H1 (cell line): ENCODE measurements at regions not wholly inside any gene's neighbourhood (a gene's known extent, or its start where the extent isn't known, plus 50 kb on each side); places are given as distances from the start of the nearest gene placed in this dataset.

ENCODE experiments used
- CTCF ChIA-PET: fragments of 300-600 bp; sonication (Branson Sonifier 250); formaldehyde crosslinking; loops from one replicate; lab custom pipeline; 2021; ENCODE audit not compliant: partially characterized antibody; lab: Charles Lee
- POLR2A ChIA-PET: fragments of 300-600 bp; sonication (Branson Sonifier 250); formaldehyde crosslinking; loops from one replicate; lab custom pipeline; 2021; ENCODE audit warnings: inconsistent platforms; ENCODE audit not compliant: partially characterized antibody; lab: Charles Lee
- DNase-seq, 2 experiments: peaks; one replicate each; pipeline versions ENCODE4 v3.0.0 to v3.0.0-alpha.2; 2010 to 2022; ENCODE audit warnings: low spot score in 2 of 2, low read depth in 1 of 2, mixed read lengths in 1 of 2
- FAIRE-seq: peaks from 2 replicates; lab custom pipeline; 2011; peaks lifted over from hg19 to GRCh38; lab: Jason Lieb, UNC
- H2AFZ ChIP-seq: 2 replicates; pipeline ENCODE4 v1.8.1; 2012; ENCODE audit warnings: low read length, inconsistent platforms
- H2AK5ac ChIP-seq: 2 replicates; pipeline ENCODE4 v1.6.1; 2013; ENCODE audit warnings: low read depth, low read length
- H2BK120ac ChIP-seq: replicated peaks from 2 replicates; pipeline ENCODE3; 2013; ENCODE audit warnings: low read depth, low read length, inconsistent platforms
- H2BK12ac ChIP-seq: 2 replicates; pipeline ENCODE4 v1.6.1; 2013; ENCODE audit warnings: low read depth, low read length
- H2BK15ac ChIP-seq: 2 replicates; pipeline ENCODE4 v1.6.1; 2013; ENCODE audit warnings: low read length
- H2BK20ac ChIP-seq: 2 replicates; pipeline ENCODE4 v1.6.1; 2013; ENCODE audit warnings: low read length
- H2BK5ac ChIP-seq: 2 replicates; pipeline ENCODE4 v1.6.1; 2013; ENCODE audit warnings: low read depth, low read length
- H3K14ac ChIP-seq: 2 replicates; pipeline ENCODE4 v1.6.1; 2013; ENCODE audit warnings: inconsistent platforms; ENCODE audit not compliant: insufficient read length
- H3K18ac ChIP-seq: 2 replicates; pipeline ENCODE4 v1.6.1; 2013; ENCODE audit warnings: low read length; ENCODE audit errors: extremely low read depth
- H3K23ac ChIP-seq: 2 replicates; pipeline ENCODE4 v1.6.1; 2013; ENCODE audit warnings: inconsistent platforms; ENCODE audit not compliant: insufficient read length
- H3K23me2 ChIP-seq: 2 replicates; pipeline ENCODE4 v1.6.1; 2013; ENCODE audit warnings: low read depth, low read length
- H3K27ac ChIP-seq: 2 replicates; pipeline ENCODE4 v1.6.1; 2011; ENCODE audit warnings: low read depth, low read length, inconsistent platforms
- H3K27me3 ChIP-seq, 4 experiments: replicated peaks in 1 of 4; 1 replicate in 1 of 4; 2 replicates in 3 of 4; pipeline versions ENCODE4 v1.6.1 to v1.8.1; 2011 to 2013; ENCODE audit warnings: low read length in 3 of 4, mild to moderate bottlenecking in 3 of 4, inconsistent platforms in 2 of 4, mixed read lengths in 2 of 4, moderate library complexity in 1 of 4; ENCODE audit not compliant: control insufficient read depth in 3 of 4, insufficient read depth in 3 of 4; ENCODE audit errors: extremely low read depth in 1 of 4
- H3K36me3 ChIP-seq, 4 experiments: 2 replicates each; pipeline versions ENCODE4 v1.6.1 to v1.8.1; 2011 to 2013; ENCODE audit warnings: mild to moderate bottlenecking in 4 of 4, low read length in 3 of 4, moderate library complexity in 2 of 4, control low read depth in 1 of 4, inconsistent platforms in 1 of 4; ENCODE audit not compliant: insufficient read depth in 4 of 4, control insufficient read depth in 2 of 4
- H3K4ac ChIP-seq: replicated peaks from 2 replicates; pipeline ENCODE3; 2013; ENCODE audit warnings: low read length, low read depth, mixed read lengths, inconsistent platforms; ENCODE audit not compliant: insufficient read length
- H3K4me1 ChIP-seq, 4 experiments: replicated peaks in 1 of 4; 1 replicate in 1 of 4; 2 replicates in 3 of 4; pipeline versions ENCODE4 v1.6.1 to v1.8.1; 2011 to 2013; ENCODE audit warnings: low read length in 3 of 4, inconsistent platforms in 2 of 4, mixed read lengths in 1 of 4; ENCODE audit not compliant: insufficient read depth in 4 of 4, control insufficient read depth in 3 of 4
- H3K4me2 ChIP-seq, 2 experiments: 2 replicates each; pipeline versions ENCODE4 v1.6.1 to v1.8.1; 2011 to 2013; ENCODE audit warnings: low read depth in 2 of 2, low read length in 2 of 2, control low read depth in 1 of 2, inconsistent platforms in 1 of 2, mild to moderate bottlenecking in 1 of 2; ENCODE audit not compliant: insufficient read depth in 1 of 2
- H3K4me3 ChIP-seq, 4 experiments: fragments of 200-600, 300-600 bp in 1 of 4; sonication (generic), shearing (Covaris generic), sonication (Bioruptor Twin) in 1 of 4; 2 replicates each; pipeline versions ENCODE4 v1.5.1 to v1.8.1; 2011 to 2016; ENCODE audit warnings: low read length in 4 of 4, low read depth in 3 of 4, control low read depth in 2 of 4, inconsistent platforms in 2 of 4, mild to moderate bottlenecking in 2 of 4, mixed read lengths in 1 of 4, moderate library complexity in 1 of 4; ENCODE audit not compliant: insufficient read depth in 2 of 4; ENCODE audit errors: extremely low read depth in 1 of 4
- H3K56ac ChIP-seq: replicated peaks from 2 replicates; pipeline ENCODE3; 2013; ENCODE audit warnings: low read depth, mild to moderate bottlenecking, mixed read lengths, low read length, inconsistent platforms; ENCODE audit not compliant: insufficient read length
- H3K79me1 ChIP-seq: 2 replicates; pipeline ENCODE4 v1.6.1; 2013; ENCODE audit warnings: low read depth, low read length, control low read depth
- H3K79me2 ChIP-seq, 2 experiments: 2 replicates each; pipeline versions ENCODE4 v1.6.1 to v1.8.1; 2012 to 2013; ENCODE audit warnings: low read length in 2 of 2, mild to moderate bottlenecking in 2 of 2, inconsistent platforms in 1 of 2; ENCODE audit not compliant: insufficient read depth in 2 of 2, control insufficient read depth in 1 of 2
- H3K9ac ChIP-seq, 4 experiments: replicated peaks in 1 of 4; 1 replicate in 1 of 4; 2 replicates in 3 of 4; pipeline versions ENCODE4 v1.6.1 to v1.8.1; 2011 to 2013; ENCODE audit warnings: low read depth in 3 of 4, low read length in 3 of 4, control low read depth in 2 of 4, mild to moderate bottlenecking in 2 of 4, moderate library complexity in 2 of 4, inconsistent platforms in 1 of 4; ENCODE audit errors: extremely low read depth in 1 of 4
- H3K9me3 ChIP-seq, 2 experiments: 2 replicates each; pipeline versions ENCODE4 v1.6.1 to v1.8.1; 2012 to 2013; ENCODE audit warnings: mild to moderate bottlenecking in 2 of 2, moderate library complexity in 2 of 2, control low read depth in 1 of 2, inconsistent platforms in 1 of 2, low read depth in 1 of 2, low read length in 1 of 2, mixed read lengths in 1 of 2; ENCODE audit not compliant: insufficient read depth in 2 of 2
- H4K20me1 ChIP-seq, 2 experiments: replicated peaks in 1 of 2; 2 replicates each; pipeline versions ENCODE3 to v1.8.1; 2011 to 2013; ENCODE audit warnings: inconsistent platforms in 2 of 2, low read length in 2 of 2, mild to moderate bottlenecking in 1 of 2; ENCODE audit not compliant: insufficient read depth in 2 of 2, control insufficient read depth in 1 of 2
- H4K5ac ChIP-seq: 2 replicates; pipeline ENCODE4 v1.6.1; 2013; ENCODE audit warnings: low read length, low read depth, mixed read lengths, inconsistent platforms; ENCODE audit not compliant: insufficient read length
- H4K8ac ChIP-seq: 2 replicates; pipeline ENCODE4 v1.8.0; 2013; ENCODE audit warnings: mild to moderate bottlenecking, moderate library complexity, low read length, inconsistent platforms; ENCODE audit not compliant: insufficient read depth; ENCODE audit errors: extremely low read depth
- H4K91ac ChIP-seq: replicated peaks from 2 replicates; pipeline ENCODE3; 2013; ENCODE audit warnings: low read length, mixed read lengths, inconsistent platforms; ENCODE audit not compliant: insufficient read length
- ASH2L ChIP-seq: fragments of 200-600, 300-600 bp; sonication (generic); IDR thresholded peaks from one replicate; pipeline ENCODE4 v1.7.1; 2017; ENCODE audit warnings: low read length
- CHD1 ChIP-seq: IDR thresholded peaks from 2 replicates; pipeline ENCODE4 v1.6.1; 2012; ENCODE audit warnings: low read depth, low read length, improper control_type of control experiment
- CTCF ChIP-seq, 3 experiments: IDR thresholded peaks; 1 replicate in 2 of 3; 2 replicates in 1 of 3; pipeline versions ENCODE4 v1.5.1 to v1.6.1; 2011; ENCODE audit warnings: low read length in 3 of 3, mild to moderate bottlenecking in 3 of 3, inconsistent platforms in 2 of 3, low read depth in 1 of 3, moderate library complexity in 1 of 3; ENCODE audit not compliant: insufficient read depth in 1 of 3; ENCODE audit errors: control extremely low read depth in 1 of 3
- EP300 ChIP-seq, 2 experiments: IDR thresholded peaks; 1 replicate in 1 of 2; 2 replicates in 1 of 2; pipeline ENCODE4 v1.6.1; 2011 to 2012; ENCODE audit warnings: low read depth in 2 of 2, low read length in 2 of 2, mild to moderate bottlenecking in 2 of 2, borderline replicate concordance in 1 of 2, inconsistent platforms in 1 of 2, moderate library complexity in 1 of 2
- GABPA ChIP-seq: IDR thresholded peaks from 2 replicates; pipeline ENCODE4 v1.6.1; 2011; ENCODE audit warnings: mild to moderate bottlenecking, low read length, moderate library complexity, borderline replicate concordance; ENCODE audit not compliant: insufficient read depth
- HDAC6 ChIP-seq: IDR thresholded peaks from one replicate; pipeline ENCODE4 v1.7.1; 2012; ENCODE audit warnings: low read depth, mild to moderate bottlenecking, inconsistent platforms, low read length, moderate library complexity
- NANOG ChIP-seq: IDR thresholded peaks from 2 replicates; pipeline ENCODE4 v1.6.1; 2011; ENCODE audit warnings: low read length, low read depth, mild to moderate bottlenecking, inconsistent platforms; ENCODE audit not compliant: insufficient read depth, poor library complexity, severe bottlenecking
- RBBP5 ChIP-seq: IDR thresholded peaks from 2 replicates; pipeline ENCODE4 v1.7.1; 2012; ENCODE audit warnings: low read depth, mild to moderate bottlenecking, inconsistent platforms, low read length, moderate library complexity, borderline replicate concordance
- SAP30 ChIP-seq: fragments of 300-600 bp; sonication (generic); IDR thresholded peaks from 2 replicates; pipeline ENCODE4 v1.7.1; 2012; ENCODE audit warnings: low read length, moderate library complexity, mild to moderate bottlenecking, inconsistent platforms; ENCODE audit not compliant: insufficient read depth, insufficient replicate concordance
- SP4 ChIP-seq: IDR thresholded peaks from 2 replicates; pipeline ENCODE4 v1.6.1; 2012; ENCODE audit warnings: low read length, inconsistent platforms
- SUZ12 ChIP-seq: fragments of 200-600 bp; sonication (generic); IDR thresholded peaks from 2 replicates; pipeline ENCODE4 v1.6.1; 2012; ENCODE audit warnings: mild to moderate bottlenecking, inconsistent platforms, low read length, moderate library complexity, mixed read lengths
- TAF1 ChIP-seq: IDR thresholded peaks from 2 replicates; pipeline ENCODE4 v1.6.1; 2011; ENCODE audit warnings: mild to moderate bottlenecking, low read depth, low read length
- WGBS, 2 experiments: shearing (Covaris generic) in 1 of 2; methylation state at CpG; one replicate each; pipeline versions ENCODE4 v1.1.6 to v1.1.7; 2013 to 2015; ENCODE audit warnings: low lambda C conversion rate in 2 of 2, mixed read lengths in 2 of 2, inconsistent platforms in 1 of 2, low coverage in 1 of 2, missing lambda C conversion rate in 1 of 2; ENCODE audit not compliant: insufficient replicate concordance in 2 of 2, insufficient coverage in 1 of 2, insufficient read length in 1 of 2; ENCODE audit errors: extremely low coverage in 1 of 2, missing lambda C conversion rate in 1 of 2; 5-methylcytosine and 5-hydroxymethylcytosine counted together

DNA sequence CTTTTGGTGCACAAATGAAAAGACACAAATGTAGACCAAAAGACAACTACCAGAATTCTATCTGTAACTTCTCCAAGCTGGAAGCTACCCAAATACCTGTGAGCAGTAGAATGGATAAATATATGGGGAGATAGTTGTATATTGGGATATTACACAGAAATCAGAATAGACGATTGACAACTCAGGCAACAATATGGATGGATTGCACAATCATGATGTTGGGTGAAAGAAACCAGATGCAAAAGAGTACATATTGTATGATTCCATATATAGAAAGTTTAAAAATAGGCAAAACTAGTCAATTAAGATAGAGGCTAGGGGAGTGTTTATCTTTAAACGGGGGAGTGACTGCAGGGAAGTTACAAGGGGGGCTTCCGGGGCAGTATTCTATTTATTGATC, 77.5 kb upstream of the NKD1 start:
- CTCF ChIA-PET = interaction anchor here (0.6 to 2.6 kb wide), 3 partner anchors 18 to 192 kb away, joined by 3 to 8 read pairs (median 4); no protein-coding TSS in a partner anchor
- TF ChIP-seq CHD1 (no peak), SAP30 (no peak), ASH2L (no peak), RBBP5 (no peak), HDAC6 (no peak), NANOG (no peak), CTCF (IDR thresholded peaks at IDR 0.05; ENCODE audit: control extremely low read depth in 1 of 3, insufficient read depth in 1 of 3, low read depth in 1 of 3, low read length in 3 of 3) (no peak), SUZ12 (no peak), SP4 (no peak), TAF1 (no peak), GABPA (no peak), EP300 (IDR thresholded peaks at IDR 0.05; ENCODE audit: borderline replicate concordance in 1 of 2, low read depth in 2 of 2, low read length in 2 of 2) (no peak)

More for the DNA sequence above, 77.5 kb upstream of the NKD1 start:
- H3K4me2 ChIP-seq = no peak overlapping the region
- H3K4ac ChIP-seq = no peak overlapping the region
- no peak overlapping the region for H2BK15ac ChIP-seq
- H2BK20ac ChIP-seq = no peak overlapping the region
- FAIRE-seq (no peak), DNase-seq (no peak)
- no peak overlapping the region for H2BK120ac ChIP-seq
- no peak overlapping the region for H2BK5ac ChIP-seq
- peaks cover 3 to 26% (median 19%) of the 10 kb centered on the region in 4 experiments for H3K27me3 ChIP-seq
- no peak overlapping the region for H3K18ac ChIP-seq
- H4K91ac ChIP-seq = no peak overlapping the region
- peaks cover 4% of the 10 kb centered on the region for H3K23me2 ChIP-seq
- H3K56ac ChIP-seq = no peak overlapping the region
- no peak overlapping the region for H4K5ac ChIP-seq
- H2AFZ ChIP-seq = no peak overlapping the region
- no peak overlapping the region for H4K8ac ChIP-seq
- POLR2A ChIA-PET = no interaction called here
- H3K4me1 ChIP-seq = peaks cover 4 to 18% (median 14%) of the 10 kb centered on the region in 4 experiments
- no peaks in the 10 kb centered on the region for H3K79me2 ChIP-seq
- H2AK5ac ChIP-seq = no peak overlapping the region
- no peaks in the 10 kb centered on the region for H3K79me1 ChIP-seq
- no peak overlapping the region for H3K27ac ChIP-seq
- 81% methylated on average over 3 of the region's 3 CpGs; no CpG with 5 or more reads in 1 of the 2 experiments for WGBS, 2 experiments
- H3K23ac ChIP-seq = no peak overlapping the region
- no peak overlapping the region for H3K14ac ChIP-seq
- H2BK12ac ChIP-seq = no peak overlapping the region
- H3K9ac ChIP-seq = no peak overlapping the region
- H3K36me3 ChIP-seq = no peaks in the 10 kb centered on the region
- H4K20me1 ChIP-seq = no peaks in the 10 kb centered on the region
- H3K9me3 ChIP-seq = no peaks in the 10 kb centered on the region
- no peak overlapping the region for H3K4me3 ChIP-seq
